ENCODE measurements at regions not wholly inside any gene's neighbourhood (a gene's known extent, or its start where the extent isn't known, plus 50 kb on each side); places are given as distances from the start of the nearest gene placed in this dataset.
A peak's percentile ranks its signal among the peaks of the same experiment; 100 is the strongest.

- H3K27me3 ChIP-seq (replicated peaks in 1 of 2; ENCODE audit: control insufficient read depth in 2 of 2, extremely low read depth in 1 of 2, insufficient read depth in 2 of 2, low read length in 1 of 2), result no peaks in the 10 kb centered on the region
- ATAC-seq (replicated peaks in 1 of 4) (no peak), DNase-seq (no peak)
- CTCF ChIA-PET, result no interaction called here
- H3K36me3 ChIP-seq (ENCODE audit: control insufficient read depth in 2 of 2, extremely low read depth in 1 of 2, insufficient read depth in 1 of 2, low read length in 1 of 2), result no peaks in the 10 kb centered on the region
- no peak overlapping the region for H3K4me3 ChIP-seq (ENCODE audit: control insufficient read depth in 1 of 2, extremely low read depth in 1 of 2, low read length in 1 of 2)
- POLR2A ChIA-PET, result no interaction called here
- Mint-ChIP-seq H3K4me3 (no peak overlapping the region), H3K4me1 (peaks cover 0 to 7% (median 3%) of the 10 kb centered on the region in 3 donors), H3K27ac (no peak overlapping the region), H3K36me3 (no peaks in the 10 kb centered on the region), H3K27me3 (peaks cover 0 to 8% of the 10 kb centered on the region in 2 donors), H3K9me3 (no peaks in the 10 kb centered on the region)
- H3K9me3 ChIP-seq, result no peaks in the 10 kb centered on the region
- 80% methylated on average over 1 of the region's 4 CpGs for WGBS (ENCODE audit: insufficient coverage)
- peaks cover 0 to 5% of the 10 kb centered on the region in 2 experiments for H3K4me1 ChIP-seq (ENCODE audit: control insufficient read depth in 1 of 2, extremely low read depth in 1 of 2, insufficient read depth in 2 of 2, low read length in 2 of 2)
- H3K27ac ChIP-seq (ENCODE audit: low read length), result no peak overlapping the region
Observed at GRCh38 chr1:8107897-8108296, 81.8 kb upstream of the ERRFI1 start.

GRCh38 chr1:8104278-8105236 lies 78.4 kb upstream of the ERRFI1 start:
- no peak overlapping the region for H3K27ac Mint-ChIP-seq
- DNase-seq (peak in 1 of 35 experiments; percentile 6), ATAC-seq (replicated peaks in 1 of 4) (no peak)
- H3K4me3 Mint-ChIP-seq, result no peak overlapping the region
- Histone ChIP-seq H3K27me3 (replicated peaks in 1 of 2; ENCODE audit: control insufficient read depth in 2 of 2, extremely low read depth in 1 of 2, insufficient read depth in 2 of 2, low read length in 1 of 2) (no peaks in the 10 kb centered on the region), H3K9me3 (no peaks in the 10 kb centered on the region), H3K36me3 (ENCODE audit: control insufficient read depth in 2 of 2, extremely low read depth in 1 of 2, insufficient read depth in 1 of 2, low read length in 1 of 2) (no peaks in the 10 kb centered on the region), H3K4me1 (ENCODE audit: control insufficient read depth in 1 of 2, extremely low read depth in 1 of 2, insufficient read depth in 2 of 2, low read length in 2 of 2) (no peaks in the 10 kb centered on the region), H3K4me3 (ENCODE audit: control insufficient read depth in 1 of 2, extremely low read depth in 1 of 2, low read length in 1 of 2) (no peak overlapping the region), H3K27ac (ENCODE audit: low read length) (no peak overlapping the region)
- ChIA-PET POLR2A (no interaction called here), CTCF (no interaction called here)
- no peaks in the 10 kb centered on the region for H3K36me3 Mint-ChIP-seq
- no peaks in the 10 kb centered on the region for H3K9me3 Mint-ChIP-seq
- no peaks in the 10 kb centered on the region for H3K4me1 Mint-ChIP-seq
- WGBS (ENCODE audit: insufficient coverage), result 80% methylated on average over 4 of the region's 16 CpGs
- H3K27me3 Mint-ChIP-seq, result peaks cover 0 to 15% of the 10 kb centered on the region in 2 donors

- Histone ChIP-seq H3K9me3 (no peaks in the 10 kb centered on the region), H3K27ac (ENCODE audit: low read length) (no peak overlapping the region), H3K4me1 (ENCODE audit: control insufficient read depth in 1 of 2, extremely low read depth in 1 of 2, insufficient read depth in 2 of 2, low read length in 2 of 2) (no peaks in the 10 kb centered on the region), H3K4me3 (ENCODE audit: control insufficient read depth in 1 of 2, extremely low read depth in 1 of 2, low read length in 1 of 2) (no peak overlapping the region), H3K27me3 (replicated peaks in 1 of 2; ENCODE audit: control insufficient read depth in 2 of 2, extremely low read depth in 1 of 2, insufficient read depth in 2 of 2, low read length in 1 of 2) (peaks cover 0 to 2% of the 10 kb centered on the region in 2 experiments), H3K36me3 (ENCODE audit: control insufficient read depth in 2 of 2, extremely low read depth in 1 of 2, insufficient read depth in 1 of 2, low read length in 1 of 2) (no peaks in the 10 kb centered on the region)
- no peak overlapping the region for H3K27ac Mint-ChIP-seq
- no CpG with 5 or more reads among the region's 5 CpGs for WGBS (ENCODE audit: insufficient coverage)
- no peak for DNase-seq
- peaks cover 4 to 12% of the 10 kb centered on the region in 2 donors for H3K27me3 Mint-ChIP-seq
- H3K4me1 Mint-ChIP-seq, result peaks cover 0 to 23% (median 21%) of the 10 kb centered on the region in 3 donors
- H3K4me3 Mint-ChIP-seq, result no peak overlapping the region
- POLR2A ChIA-PET, result no interaction called here
- CTCF ChIA-PET, result no interaction called here
- no peaks in the 10 kb centered on the region for H3K9me3 Mint-ChIP-seq
- no peak for ATAC-seq (replicated peaks in 1 of 4)
- H3K36me3 Mint-ChIP-seq, result no peaks in the 10 kb centered on the region
Observed at GRCh38 chr1:8097908-8098307, 71.8 kb upstream of the ERRFI1 start.

GRCh38 chr1:8097077-8097799 lies 71.1 kb upstream of the ERRFI1 start:
- Histone ChIP-seq H3K36me3 (ENCODE audit: control insufficient read depth in 2 of 2, extremely low read depth in 1 of 2, insufficient read depth in 1 of 2, low read length in 1 of 2) (no peaks in the 10 kb centered on the region), H3K27ac (ENCODE audit: low read length) (no peak overlapping the region), H3K9me3 (no peaks in the 10 kb centered on the region), H3K4me3 (ENCODE audit: control insufficient read depth in 1 of 2, extremely low read depth in 1 of 2, low read length in 1 of 2) (no peak overlapping the region), H3K27me3 (replicated peaks in 1 of 2; ENCODE audit: control insufficient read depth in 2 of 2, extremely low read depth in 1 of 2, insufficient read depth in 2 of 2, low read length in 1 of 2) (peaks cover 0 to 2% of the 10 kb centered on the region in 2 experiments), H3K4me1 (ENCODE audit: control insufficient read depth in 1 of 2, extremely low read depth in 1 of 2, insufficient read depth in 2 of 2, low read length in 2 of 2) (no peaks in the 10 kb centered on the region)
- Mint-ChIP-seq H3K4me3 (no peak overlapping the region), H3K36me3 (no peaks in the 10 kb centered on the region), H3K27me3 (peaks cover 4 to 16% of the 10 kb centered on the region in 2 donors), H3K27ac (peak overlapping the region; percentile 17 to 19), H3K9me3 (no peaks in the 10 kb centered on the region), H3K4me1 (peaks cover 0 to 23% (median 21%) of the 10 kb centered on the region in 3 donors)
- ChIA-PET POLR2A (no interaction called here), CTCF (no interaction called here)
- DNase-seq (no peak), ATAC-seq (replicated peaks in 1 of 4) (peak; percentile 29 to 80 (median 50))
- WGBS (ENCODE audit: insufficient coverage), result 29% methylated on average over 2 of the region's 6 CpGs

GRCh38 chr1:8096105-8097011 lies 70.2 kb upstream of the ERRFI1 start:
- ATAC-seq (replicated peaks in 1 of 4), result no peak
- H3K36me3 ChIP-seq (ENCODE audit: control insufficient read depth in 2 of 2, extremely low read depth in 1 of 2, insufficient read depth in 1 of 2, low read length in 1 of 2), result no peaks in the 10 kb centered on the region
- CTCF ChIA-PET, result no interaction called here
- H3K27me3 ChIP-seq (replicated peaks in 1 of 2; ENCODE audit: control insufficient read depth in 2 of 2, extremely low read depth in 1 of 2, insufficient read depth in 2 of 2, low read length in 1 of 2), result peaks cover 2% of the 10 kb centered on the region in 2 experiments
- H3K27ac ChIP-seq (ENCODE audit: low read length), result no peak overlapping the region
- peaks cover 4 to 13% of the 10 kb centered on the region in 2 donors for H3K27me3 Mint-ChIP-seq
- H3K36me3 Mint-ChIP-seq, result no peaks in the 10 kb centered on the region
- H3K4me3 ChIP-seq (ENCODE audit: control insufficient read depth in 1 of 2, extremely low read depth in 1 of 2, low read length in 1 of 2), result no peak overlapping the region
- H3K4me1 Mint-ChIP-seq, result peaks cover 0 to 23% (median 21%) of the 10 kb centered on the region in 3 donors
- no peaks in the 10 kb centered on the region for H3K4me1 ChIP-seq (ENCODE audit: control insufficient read depth in 1 of 2, extremely low read depth in 1 of 2, insufficient read depth in 2 of 2, low read length in 2 of 2)
- no peak overlapping the region for H3K4me3 Mint-ChIP-seq
- no peak for DNase-seq
- H3K9me3 Mint-ChIP-seq, result no peaks in the 10 kb centered on the region
- WGBS (ENCODE audit: insufficient coverage), result 100% methylated on average over 3 of the region's 12 CpGs
- H3K27ac Mint-ChIP-seq, result peak overlapping the region in 1 of 2 donors; percentile 19
- POLR2A ChIA-PET, result no interaction called here
- H3K9me3 ChIP-seq, result no peaks in the 10 kb centered on the region

GRCh38 chr1:8095584-8095983 lies 69.5 kb upstream of the ERRFI1 start:
- no peak for DNase-seq
- WGBS (ENCODE audit: insufficient coverage), result no CpG with 5 or more reads among the region's 5 CpGs
- Mint-ChIP-seq H3K27me3 (peaks cover 5 to 17% of the 10 kb centered on the region in 2 donors), H3K4me1 (peaks cover 0 to 23% (median 21%) of the 10 kb centered on the region in 3 donors), H3K4me3 (no peak overlapping the region), H3K27ac (no peak overlapping the region), H3K9me3 (no peaks in the 10 kb centered on the region), H3K36me3 (no peaks in the 10 kb centered on the region)
- H3K27ac ChIP-seq (ENCODE audit: low read length), result no peak overlapping the region
- no peaks in the 10 kb centered on the region for H3K4me1 ChIP-seq (ENCODE audit: control insufficient read depth in 1 of 2, extremely low read depth in 1 of 2, insufficient read depth in 2 of 2, low read length in 2 of 2)
- H3K27me3 ChIP-seq (replicated peaks in 1 of 2; ENCODE audit: control insufficient read depth in 2 of 2, extremely low read depth in 1 of 2, insufficient read depth in 2 of 2, low read length in 1 of 2), result peaks cover 2 to 9% of the 10 kb centered on the region in 2 experiments
- no peaks in the 10 kb centered on the region for H3K9me3 ChIP-seq
- ChIA-PET POLR2A (no interaction called here), CTCF (no interaction called here)
- ATAC-seq (replicated peaks in 1 of 4), result no peak
- H3K4me3 ChIP-seq (ENCODE audit: control insufficient read depth in 1 of 2, extremely low read depth in 1 of 2, low read length in 1 of 2), result no peak overlapping the region
- no peaks in the 10 kb centered on the region for H3K36me3 ChIP-seq (ENCODE audit: control insufficient read depth in 2 of 2, extremely low read depth in 1 of 2, insufficient read depth in 1 of 2, low read length in 1 of 2)
